Coronary artery (tissue), 2 donors: ENCODE measurements at regions not wholly inside any gene's neighbourhood (a gene's known extent, or its start where the extent isn't known, plus 50 kb on each side); places are given as distances from the start of the nearest gene placed in this dataset.

ENCODE experiments used
- DNase-seq: peaks from one replicate; pipeline ENCODE4 v3.0.0-alpha.2; 2017; ENCODE audit warnings: low spot score
- H3K27ac ChIP-seq, 2 donors: fragments of 200-600 bp; sonication (generic); one replicate each; pipeline ENCODE4 v1.5.1; 2016 to 2019
- H3K4me3 ChIP-seq: fragments of 200-600 bp; sonication (generic); 2 replicates; pipeline ENCODE4 v1.5.1; 2016; ENCODE audit warnings: mild to moderate bottlenecking, moderate library complexity
- CTCF ChIP-seq: fragments of 200-600 bp; sonication (generic); IDR thresholded peaks from one replicate; pipeline ENCODE4 v1.5.1; 2019; ENCODE audit warnings: antibody characterized with exemption

GRCh38 chr2:172182624-172183023 is 79.9 kb upstream of the DLX2 start:
- Histone ChIP-seq H3K4me3 (no peak overlapping the region), H3K27ac (no peak overlapping the region)
- TF ChIP-seq CTCF, result no peak
- DNase-seq, result no peak

- no peak overlapping the region for H3K4me3 ChIP-seq
- no peak overlapping the region for H3K27ac ChIP-seq
- TF ChIP-seq CTCF, result no peak
- DNase-seq, result no peak
These were observed 90.8 kb upstream of the DLX2 start for GRCh38 chr2:172193331-172194089.

GRCh38 chr2:172195836-172196376 is 93.2 kb upstream of the DLX2 start:
- Histone ChIP-seq H3K27ac (no peak overlapping the region), H3K4me3 (no peak overlapping the region)
- no peak for TF ChIP-seq CTCF
- DNase-seq, result no peak

GRCh38 chr2:172196768-172197431 is 94.2 kb upstream of the DLX2 start:
- Histone ChIP-seq H3K27ac (no peak overlapping the region), H3K4me3 (no peak overlapping the region)
- TF ChIP-seq CTCF, result no peak
- no peak for DNase-seq

GRCh38 chr2:172198361-172198760 is 95.7 kb upstream of the DLX2 start:
- no peak for TF ChIP-seq CTCF
- H3K27ac ChIP-seq, result no peak overlapping the region
- H3K4me3 ChIP-seq, result no peak overlapping the region
- no peak for DNase-seq

- no peak for DNase-seq
- Histone ChIP-seq H3K27ac (no peak overlapping the region), H3K4me3 (no peak overlapping the region)
- no peak for TF ChIP-seq CTCF
These were observed 96.2 kb upstream of the DLX2 start for GRCh38 chr2:172198908-172199307.
